SH-SY5Y (cell line): ENCODE measurements at regions not wholly inside any gene's neighbourhood (a gene's known extent, or its start where the extent isn't known, plus 50 kb on each side); places are given as distances from the start of the nearest gene placed in this dataset.

ENCODE experiments used
- GATA2 ChIP-seq: IDR thresholded peaks from 2 replicates; pipeline ENCODE4 v1.6.1; 2011; ENCODE audit warnings: mild to moderate bottlenecking, low read depth, low read length
- GATA3 ChIP-seq: IDR thresholded peaks from 2 replicates; pipeline ENCODE4 v1.6.1; 2011; ENCODE audit warnings: low read depth, mild to moderate bottlenecking, low read length, moderate library complexity

GRCh38 chr15:92521624-92522008 is 127.9 kb downstream of the ST8SIA2 start:
- TF ChIP-seq GATA2 (no peak), GATA3 (no peak)
